ENCODE measurements at regions not wholly inside any gene's neighbourhood (a gene's known extent, or its start where the extent isn't known, plus 50 kb on each side); places are given as distances from the start of the nearest gene placed in this dataset.

- TF ChIP-seq CTCF (IDR thresholded peaks at IDR 0.05; ENCODE audit: low read depth, low read length) = no peak
- TF ChIP-seq, protein P1, sequence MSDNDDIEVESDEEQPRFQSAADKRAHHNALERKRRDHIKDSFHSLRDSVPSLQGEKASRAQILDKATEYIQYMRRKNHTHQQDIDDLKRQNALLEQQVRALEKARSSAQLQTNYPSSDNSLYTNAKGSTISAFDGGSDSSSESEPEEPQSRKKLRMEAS (IDR thresholded peaks at IDR 0.05; ENCODE audit: low read depth, low read length) = no peak
Observed at GRCh38 chr12:76680940-76681339, 83.0 kb upstream of the ZDHHC17 start.
